AG09309 (cell line): ENCODE measurements at regions not wholly inside any gene's neighbourhood (a gene's known extent, or its start where the extent isn't known, plus 50 kb on each side); places are given as distances from the start of the nearest gene placed in this dataset.

ENCODE experiments used
- DNase-seq: peaks from one replicate; pipeline ENCODE4 v3.0.0-alpha.2; 2010; ENCODE audit warnings: low read depth
- H3K4me3 ChIP-seq: 2 replicates; pipeline ENCODE4 v1.5.1; 2011; ENCODE audit warnings: mild to moderate bottlenecking, low read depth, low read length, moderate library complexity; ENCODE audit not compliant: control insufficient read depth
- CTCF ChIP-seq: IDR thresholded peaks from 2 replicates; pipeline ENCODE4 v1.5.1; 2011; ENCODE audit warnings: mild to moderate bottlenecking, low read depth, low read length, inconsistent platforms; ENCODE audit not compliant: insufficient read depth, control insufficient read depth; ENCODE audit errors: missing control alignments

DNA sequence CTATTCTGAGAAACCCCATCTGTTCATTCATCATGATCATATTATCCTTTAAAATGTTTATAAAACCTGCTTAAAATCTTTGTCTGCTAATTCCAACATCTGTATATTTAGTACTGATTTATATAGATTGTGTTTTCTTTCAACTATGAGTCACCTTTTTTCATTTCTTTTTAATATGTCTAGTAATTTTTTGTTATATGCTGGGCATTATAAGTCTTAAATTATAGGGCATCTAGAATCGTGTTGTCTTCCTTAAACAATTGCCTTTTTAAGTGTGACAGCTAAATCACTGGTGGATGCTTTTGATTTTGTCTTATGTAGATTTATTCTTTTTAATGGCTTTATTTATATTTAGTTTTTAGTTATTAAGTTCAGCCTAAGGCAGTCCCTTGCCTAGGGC, 323.4 kb upstream of the THRB start:
- no peak for DNase-seq
- TF ChIP-seq CTCF, result no peak
- H3K4me3 ChIP-seq, result no peak overlapping the region

DNA sequence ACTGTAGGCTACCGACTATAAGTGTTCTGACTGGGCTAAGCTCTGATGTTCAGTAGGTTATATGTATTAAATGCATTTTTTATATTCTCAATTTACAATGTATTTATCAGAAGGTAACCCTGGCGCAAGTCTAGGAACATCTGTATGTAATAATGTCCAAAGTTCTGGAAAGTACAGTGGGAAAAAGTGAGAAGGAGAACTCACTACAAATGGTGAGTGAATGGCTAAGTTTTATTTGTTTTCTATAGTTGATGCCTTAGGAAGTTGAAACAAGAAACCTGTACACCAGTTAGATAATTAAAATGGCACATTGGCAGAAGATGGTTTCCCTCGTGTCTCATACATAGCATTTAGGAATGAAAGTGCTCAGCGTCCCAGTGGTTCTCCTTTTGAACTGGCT, 333.4 kb upstream of the THRB start:
- DNase-seq, result no peak
- no peak overlapping the region for H3K4me3 ChIP-seq
- no peak for TF ChIP-seq CTCF

DNA sequence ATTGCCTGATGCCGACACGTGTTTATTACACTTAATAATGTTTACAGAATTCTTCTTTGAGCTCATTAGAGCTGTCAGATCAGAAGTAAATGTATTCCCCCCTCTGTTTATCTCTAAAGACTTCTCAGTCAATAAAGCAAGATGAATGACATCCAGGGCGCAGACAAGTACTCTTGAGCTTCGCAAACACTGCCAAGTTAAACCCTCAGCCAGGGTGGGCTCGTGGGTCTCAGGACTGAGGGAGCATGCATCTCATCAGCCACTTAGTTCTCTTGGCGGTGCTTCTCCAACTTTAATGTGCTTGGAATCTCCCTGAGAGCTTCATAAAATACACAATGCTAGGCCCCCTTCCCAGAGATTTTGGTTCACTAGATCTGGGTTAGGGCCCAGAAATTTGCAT, 333.9 kb upstream of the THRB start:
- no peak overlapping the region for H3K4me3 ChIP-seq
- no peak for DNase-seq
- no peak for TF ChIP-seq CTCF

- H3K4me3 ChIP-seq, result no peak overlapping the region; the same call in 1 of the 2 replicates
- no peak for DNase-seq
- no peak for TF ChIP-seq CTCF
These were observed 334.4 kb upstream of the THRB start for GRCh38 chr3:24829011-24829581.

- peak overlapping the region; percentile 14 for H3K4me3 ChIP-seq
- no peak for TF ChIP-seq CTCF
- no peak for DNase-seq
These were observed 335.1 kb upstream of the THRB start for GRCh38 chr3:24829629-24830229.

DNA sequence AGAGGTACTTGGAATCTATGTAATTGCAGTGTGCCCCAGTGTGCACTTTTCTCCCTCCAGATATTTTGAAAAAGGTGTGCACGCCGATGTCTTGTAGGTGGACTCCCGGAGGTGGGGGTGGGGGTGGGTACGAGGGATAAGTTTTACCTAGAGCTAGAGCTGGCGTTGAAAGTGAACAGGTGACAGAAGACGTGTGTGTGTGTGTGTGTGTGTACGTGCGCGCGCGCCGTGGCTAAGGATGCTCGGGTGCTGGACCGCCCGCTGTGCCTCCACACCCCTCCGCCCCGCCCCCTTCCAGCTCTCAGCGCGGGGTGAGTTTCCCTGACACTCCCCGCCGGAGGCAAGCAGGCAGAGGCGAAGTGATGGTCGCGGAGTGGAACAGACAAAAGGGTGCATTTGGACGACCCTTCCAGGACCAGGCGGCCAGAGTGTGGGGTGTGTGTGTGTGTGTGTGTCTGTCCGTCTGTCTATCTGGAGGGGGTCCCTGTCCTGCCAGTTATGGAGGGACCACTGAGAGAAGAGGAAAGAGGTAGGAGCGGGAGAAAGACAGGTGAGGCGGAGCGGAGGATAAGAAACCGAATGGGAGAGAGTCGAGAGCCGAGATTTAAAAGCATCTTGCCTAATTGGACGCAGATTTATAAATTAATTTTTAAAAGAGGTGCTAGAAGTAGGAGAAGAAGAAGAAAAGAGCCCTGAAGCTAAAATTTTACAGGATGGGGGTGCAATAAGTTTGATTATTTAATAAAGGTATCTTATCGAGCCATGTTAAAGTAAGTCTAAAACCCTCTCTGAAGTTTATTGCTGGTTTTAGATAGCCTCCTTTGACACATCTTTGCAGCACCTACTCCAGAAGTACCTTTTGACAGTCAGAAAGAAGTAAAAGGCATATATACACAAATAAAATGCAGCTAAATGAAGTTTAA, 335.8 kb upstream of the THRB start:
- no peak for DNase-seq
- no peak overlapping the region for H3K4me3 ChIP-seq
- TF ChIP-seq CTCF, result no peak
